ENCODE measurements at regions not wholly inside any gene's neighbourhood (a gene's known extent, or its start where the extent isn't known, plus 50 kb on each side); places are given as distances from the start of the nearest gene placed in this dataset.

DNA sequence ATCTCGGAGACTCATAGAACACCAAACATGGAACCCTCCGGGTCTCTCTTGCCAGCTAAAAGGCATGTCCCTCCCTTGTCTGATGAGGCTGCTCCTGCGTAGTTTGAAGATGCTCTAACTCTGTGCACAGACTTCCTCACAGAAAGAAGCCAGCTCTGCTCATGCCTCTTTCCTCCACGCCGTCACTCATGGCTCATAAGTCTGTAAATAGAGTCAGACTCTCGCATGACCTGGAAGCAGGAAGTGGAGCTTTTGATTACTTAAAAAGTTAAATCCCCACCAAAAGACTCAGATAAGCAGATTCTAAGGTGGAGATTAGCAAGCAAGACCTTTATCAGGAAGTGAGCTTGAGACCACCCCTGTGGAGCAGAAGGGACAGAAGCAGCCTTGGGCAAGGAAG lies 171.6 kb downstream of the TRIM33 start:
- TF ChIP-seq POLR2A (IDR thresholded peaks at IDR 0.05) (no peak), EP300 (IDR thresholded peaks at IDR 0.05) (no peak)
- TF ChIP-seq, protein P1, sequence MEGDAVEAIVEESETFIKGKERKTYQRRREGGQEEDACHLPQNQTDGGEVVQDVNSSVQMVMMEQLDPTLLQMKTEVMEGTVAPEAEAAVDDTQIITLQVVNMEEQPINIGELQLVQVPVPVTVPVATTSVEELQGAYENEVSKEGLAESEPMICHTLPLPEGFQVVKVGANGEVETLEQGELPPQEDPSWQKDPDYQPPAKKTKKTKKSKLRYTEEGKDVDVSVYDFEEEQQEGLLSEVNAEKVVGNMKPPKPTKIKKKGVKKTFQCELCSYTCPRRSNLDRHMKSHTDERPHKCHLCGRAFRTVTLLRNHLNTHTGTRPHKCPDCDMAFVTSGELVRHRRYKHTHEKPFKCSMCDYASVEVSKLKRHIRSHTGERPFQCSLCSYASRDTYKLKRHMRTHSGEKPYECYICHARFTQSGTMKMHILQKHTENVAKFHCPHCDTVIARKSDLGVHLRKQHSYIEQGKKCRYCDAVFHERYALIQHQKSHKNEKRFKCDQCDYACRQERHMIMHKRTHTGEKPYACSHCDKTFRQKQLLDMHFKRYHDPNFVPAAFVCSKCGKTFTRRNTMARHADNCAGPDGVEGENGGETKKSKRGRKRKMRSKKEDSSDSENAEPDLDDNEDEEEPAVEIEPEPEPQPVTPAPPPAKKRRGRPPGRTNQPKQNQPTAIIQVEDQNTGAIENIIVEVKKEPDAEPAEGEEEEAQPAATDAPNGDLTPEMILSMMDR (IDR thresholded peaks at IDR 0.05), result no peak

All from stomach (tissue), 4 donors.